Duodenal mucosa (tissue), 2 donors: ENCODE measurements at regions not wholly inside any gene's neighbourhood (a gene's known extent, or its start where the extent isn't known, plus 50 kb on each side); places are given as distances from the start of the nearest gene placed in this dataset.

Experiments
- H3K27ac ChIP-seq: one replicate; pipeline ENCODE4 v1.7.0; 2013; ENCODE audit warnings: low read depth, low read length
- H3K27me3 ChIP-seq, 2 donors: one replicate each; pipeline ENCODE4 v1.7.0; 2013; ENCODE audit warnings: low read length in 2 of 2, control low read depth in 1 of 2; ENCODE audit not compliant: insufficient read depth in 2 of 2, control insufficient read depth in 1 of 2
- H3K36me3 ChIP-seq, 2 donors: one replicate each; pipeline ENCODE4 v1.7.0; 2013; ENCODE audit warnings: low read length in 2 of 2, control low read depth in 1 of 2; ENCODE audit not compliant: insufficient read depth in 2 of 2, control insufficient read depth in 1 of 2
- H3K4me1 ChIP-seq, 2 donors: one replicate each; pipeline ENCODE4 v1.7.0; 2013; ENCODE audit warnings: low read length in 2 of 2, control low read depth in 1 of 2; ENCODE audit not compliant: insufficient read depth in 2 of 2, control insufficient read depth in 1 of 2
- H3K4me3 ChIP-seq, 2 donors: one replicate each; pipeline ENCODE4 v1.7.0; 2013; ENCODE audit warnings: low read length in 2 of 2, low read depth in 1 of 2
- H3K9ac ChIP-seq, 2 donors: one replicate each; pipeline ENCODE4 v1.7.0; 2013; ENCODE audit warnings: low read length in 2 of 2, low read depth in 1 of 2
- H3K9me3 ChIP-seq, 2 donors: one replicate each; pipeline ENCODE4 v1.7.0; 2013; ENCODE audit warnings: low read length in 2 of 2, control low read depth in 1 of 2; ENCODE audit not compliant: control insufficient read depth in 1 of 2

- H3K27me3 ChIP-seq, result no peaks in the 10 kb centered on the region
- H3K27ac ChIP-seq, result no peak overlapping the region
Observed at GRCh38 chr5:173806270-173807035, 81.7 kb upstream of the CPEB4 start.

GRCh38 chr5:173807181-173807655 lies 80.9 kb upstream of the CPEB4 start:
- peaks cover 0 to 5% of the 10 kb centered on the region in 2 donors for H3K9me3 ChIP-seq
- H3K36me3 ChIP-seq, result no peaks in the 10 kb centered on the region
- no peaks in the 10 kb centered on the region for H3K27me3 ChIP-seq
- no peak overlapping the region for H3K4me3 ChIP-seq
- no peak overlapping the region for H3K9ac ChIP-seq
- H3K27ac ChIP-seq, result no peak overlapping the region
- peaks cover 5% of the 10 kb centered on the region in 2 donors for H3K4me1 ChIP-seq

More at GRCh38 chr5:173806270-173807035, 81.7 kb upstream of the CPEB4 start:
- Histone ChIP-seq H3K4me3 (no peak overlapping the region), H3K36me3 (no peaks in the 10 kb centered on the region), H3K4me1 (peaks cover 5% of the 10 kb centered on the region in 2 donors), H3K9ac (no peak overlapping the region), H3K9me3 (peaks cover 0 to 5% of the 10 kb centered on the region in 2 donors)

- no peaks in the 10 kb centered on the region for H3K27me3 ChIP-seq
- no peaks in the 10 kb centered on the region for H3K4me1 ChIP-seq
- H3K4me3 ChIP-seq, result no peak overlapping the region
- no peak overlapping the region for H3K9ac ChIP-seq
- no peak overlapping the region for H3K27ac ChIP-seq
- peaks cover 0 to 5% of the 10 kb centered on the region in 2 donors for H3K9me3 ChIP-seq
- no peaks in the 10 kb centered on the region for H3K36me3 ChIP-seq
Observed at GRCh38 chr5:173808079-173808808, 79.9 kb upstream of the CPEB4 start.

GRCh38 chr5:173809014-173809413 lies 79.1 kb upstream of the CPEB4 start:
- H3K9ac ChIP-seq, result no peak overlapping the region
- no peak overlapping the region for H3K27ac ChIP-seq
- no peaks in the 10 kb centered on the region for H3K4me1 ChIP-seq
- H3K36me3 ChIP-seq, result no peaks in the 10 kb centered on the region
- no peaks in the 10 kb centered on the region for H3K27me3 ChIP-seq
- H3K9me3 ChIP-seq, result peaks cover 0 to 5% of the 10 kb centered on the region in 2 donors
- H3K4me3 ChIP-seq, result no peak overlapping the region

GRCh38 chr5:173812811-173813550 lies 75.2 kb upstream of the CPEB4 start:
- no peaks in the 10 kb centered on the region for H3K9me3 ChIP-seq
- H3K27ac ChIP-seq, result no peak overlapping the region
- no peaks in the 10 kb centered on the region for H3K27me3 ChIP-seq
- no peak overlapping the region for H3K4me3 ChIP-seq
- no peak overlapping the region for H3K9ac ChIP-seq
- no peaks in the 10 kb centered on the region for H3K36me3 ChIP-seq
- no peaks in the 10 kb centered on the region for H3K4me1 ChIP-seq

GRCh38 chr5:173814053-173814452 lies 74.1 kb upstream of the CPEB4 start:
- no peak overlapping the region for H3K9ac ChIP-seq
- H3K27me3 ChIP-seq, result no peaks in the 10 kb centered on the region
- no peak overlapping the region for H3K4me3 ChIP-seq
- H3K27ac ChIP-seq, result no peak overlapping the region
- no peaks in the 10 kb centered on the region for H3K36me3 ChIP-seq
- no peaks in the 10 kb centered on the region for H3K4me1 ChIP-seq
- H3K9me3 ChIP-seq, result no peaks in the 10 kb centered on the region

GRCh38 chr5:173815571-173815970 lies 72.6 kb upstream of the CPEB4 start:
- Histone ChIP-seq H3K9ac (no peak overlapping the region), H3K36me3 (no peaks in the 10 kb centered on the region), H3K9me3 (peaks cover 7% of the 10 kb centered on the region in 2 donors), H3K27ac (no peak overlapping the region), H3K4me3 (no peak overlapping the region), H3K27me3 (no peaks in the 10 kb centered on the region), H3K4me1 (no peaks in the 10 kb centered on the region)

- H3K4me3 ChIP-seq, result no peak overlapping the region
- no peaks in the 10 kb centered on the region for H3K36me3 ChIP-seq
- H3K4me1 ChIP-seq, result peaks cover 0 to 10% of the 10 kb centered on the region in 2 donors
- H3K9ac ChIP-seq, result no peak overlapping the region
- no peak overlapping the region for H3K27ac ChIP-seq
- peaks cover 7% of the 10 kb centered on the region in 2 donors for H3K9me3 ChIP-seq
- H3K27me3 ChIP-seq, result no peaks in the 10 kb centered on the region
Observed at GRCh38 chr5:173816728-173817127, 71.4 kb upstream of the CPEB4 start.

GRCh38 chr5:173817561-173817960 lies 70.6 kb upstream of the CPEB4 start:
- H3K36me3 ChIP-seq, result no peaks in the 10 kb centered on the region
- H3K9ac ChIP-seq, result no peak overlapping the region
- no peaks in the 10 kb centered on the region for H3K27me3 ChIP-seq
- no peak overlapping the region for H3K4me3 ChIP-seq
- H3K4me1 ChIP-seq, result peaks cover 3 to 13% of the 10 kb centered on the region in 2 donors
- peaks cover 7% of the 10 kb centered on the region in 2 donors for H3K9me3 ChIP-seq
- H3K27ac ChIP-seq, result no peak overlapping the region

- Histone ChIP-seq H3K9me3 (peaks cover 7% of the 10 kb centered on the region in 2 donors), H3K27ac (no peak overlapping the region), H3K4me1 (peaks cover 18 to 26% of the 10 kb centered on the region in 2 donors), H3K27me3 (no peaks in the 10 kb centered on the region), H3K36me3 (no peaks in the 10 kb centered on the region), H3K9ac (no peak overlapping the region), H3K4me3 (no peak overlapping the region)
Observed at GRCh38 chr5:173819521-173819920, 68.6 kb upstream of the CPEB4 start.
